ENCODE measurements at regions not wholly inside any gene's neighbourhood (a gene's known extent, or its start where the extent isn't known, plus 50 kb on each side); places are given as distances from the start of the nearest gene placed in this dataset.

DNA sequence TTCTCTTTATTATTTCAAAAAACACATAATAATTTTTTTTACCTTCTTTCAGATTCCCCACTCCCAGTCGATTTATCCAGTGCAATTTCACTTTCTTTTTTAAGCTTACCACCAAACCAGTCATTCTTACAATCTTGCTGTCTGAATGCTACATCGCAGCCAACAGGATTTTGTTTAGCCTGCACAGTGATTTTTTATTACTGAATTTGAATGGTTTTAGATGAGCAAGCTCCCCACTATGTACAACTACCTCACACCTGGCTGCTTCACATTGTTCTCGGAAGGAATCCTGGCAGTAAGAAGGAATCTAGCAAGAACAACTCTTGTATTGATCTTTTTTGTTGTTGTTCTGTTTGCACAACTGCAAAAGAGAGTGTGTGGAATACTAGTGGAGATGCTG, 668.1 kb upstream of the WWC1 start:
- TF ChIP-seq CTCF (IDR thresholded peaks at IDR 0.05) (no peak), FOXJ3 (CRISPR knock-in tag; IDR thresholded peaks at IDR 0.05; ENCODE audit: borderline replicate concordance) (no peak), NR2C2 (CRISPR knock-in tag; IDR thresholded peaks at IDR 0.05) (no peak), TCF7 (CRISPR knock-in tag; IDR thresholded peaks at IDR 0.05; ENCODE audit: low read depth) (no peak), NFE2L1 (CRISPR knock-in tag; IDR thresholded peaks at IDR 0.05) (no peak), MXD4 (CRISPR knock-in tag; IDR thresholded peaks at IDR 0.05; ENCODE audit: borderline replicate concordance) (no peak), ZBTB21 (CRISPR knock-in tag; IDR thresholded peaks at IDR 0.05; ENCODE audit: borderline replicate concordance) (no peak), SOX15 (CRISPR knock-in tag; IDR thresholded peaks at IDR 0.05) (no peak), NFYB (CRISPR knock-in tag; conservative IDR thresholded peaks at IDR 0.05; ENCODE audit: low read depth) (no peak), MAX (CRISPR knock-in tag; IDR thresholded peaks at IDR 0.05) (no peak), ZNF232 (CRISPR knock-in tag; IDR thresholded peaks at IDR 0.05) (no peak), FOXK1 (CRISPR knock-in tag; IDR thresholded peaks at IDR 0.05) (no peak), JUN (CRISPR knock-in tag; IDR thresholded peaks at IDR 0.05) (no peak)
- TF ChIP-seq, protein P1, sequence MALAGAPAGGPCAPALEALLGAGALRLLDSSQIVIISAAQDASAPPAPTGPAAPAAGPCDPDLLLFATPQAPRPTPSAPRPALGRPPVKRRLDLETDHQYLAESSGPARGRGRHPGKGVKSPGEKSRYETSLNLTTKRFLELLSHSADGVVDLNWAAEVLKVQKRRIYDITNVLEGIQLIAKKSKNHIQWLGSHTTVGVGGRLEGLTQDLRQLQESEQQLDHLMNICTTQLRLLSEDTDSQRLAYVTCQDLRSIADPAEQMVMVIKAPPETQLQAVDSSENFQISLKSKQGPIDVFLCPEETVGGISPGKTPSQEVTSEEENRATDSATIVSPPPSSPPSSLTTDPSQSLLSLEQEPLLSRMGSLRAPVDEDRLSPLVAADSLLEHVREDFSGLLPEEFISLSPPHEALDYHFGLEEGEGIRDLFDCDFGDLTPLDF (CRISPR knock-in tag; IDR thresholded peaks at IDR 0.05): no peak
